Keratinocyte (primary cell): ENCODE measurements at regions not wholly inside any gene's neighbourhood (a gene's known extent, or its start where the extent isn't known, plus 50 kb on each side); places are given as distances from the start of the nearest gene placed in this dataset.

Experiments used
- CTCF ChIP-seq, 3 experiments: IDR thresholded peaks in 1 of 3; conservative IDR thresholded peaks in 1 of 3; optimal IDR thresholded peaks in 1 of 3; 2 replicates in 2 of 3; 3 replicates in 1 of 3; pipeline versions ENCODE3 to v1.5.1; 2011; ENCODE audit warnings: low read length in 3 of 3, mild to moderate bottlenecking in 3 of 3, moderate library complexity in 2 of 3, control low read depth in 1 of 3, inconsistent platforms in 1 of 3; ENCODE audit not compliant: insufficient read depth in 2 of 3; ENCODE audit errors: extremely low read depth in 1 of 3
- EZH2 ChIP-seq: IDR thresholded peaks from one replicate; pipeline ENCODE4 v1.6.1; 2012; ENCODE audit warnings: inconsistent platforms, mild to moderate bottlenecking, low read length, moderate library complexity

GRCh38 chr6:113709936-113710509 lies 147.1 kb upstream of the MARCKS start:
- no peak for TF ChIP-seq EZH2
- TF ChIP-seq CTCF (optimal IDR thresholded peaks at IDR 0.05 in 1 of 3, IDR thresholded peaks at IDR 0.05 in 1 of 3, conservative IDR thresholded peaks at IDR 0.05 in 1 of 3; ENCODE audit: extremely low read depth in 1 of 3, insufficient read depth in 2 of 3, low read length in 3 of 3), result no peak
